ENCODE measurements at regions not wholly inside any gene's neighbourhood (a gene's known extent, or its start where the extent isn't known, plus 50 kb on each side); places are given as distances from the start of the nearest gene placed in this dataset.

DNA sequence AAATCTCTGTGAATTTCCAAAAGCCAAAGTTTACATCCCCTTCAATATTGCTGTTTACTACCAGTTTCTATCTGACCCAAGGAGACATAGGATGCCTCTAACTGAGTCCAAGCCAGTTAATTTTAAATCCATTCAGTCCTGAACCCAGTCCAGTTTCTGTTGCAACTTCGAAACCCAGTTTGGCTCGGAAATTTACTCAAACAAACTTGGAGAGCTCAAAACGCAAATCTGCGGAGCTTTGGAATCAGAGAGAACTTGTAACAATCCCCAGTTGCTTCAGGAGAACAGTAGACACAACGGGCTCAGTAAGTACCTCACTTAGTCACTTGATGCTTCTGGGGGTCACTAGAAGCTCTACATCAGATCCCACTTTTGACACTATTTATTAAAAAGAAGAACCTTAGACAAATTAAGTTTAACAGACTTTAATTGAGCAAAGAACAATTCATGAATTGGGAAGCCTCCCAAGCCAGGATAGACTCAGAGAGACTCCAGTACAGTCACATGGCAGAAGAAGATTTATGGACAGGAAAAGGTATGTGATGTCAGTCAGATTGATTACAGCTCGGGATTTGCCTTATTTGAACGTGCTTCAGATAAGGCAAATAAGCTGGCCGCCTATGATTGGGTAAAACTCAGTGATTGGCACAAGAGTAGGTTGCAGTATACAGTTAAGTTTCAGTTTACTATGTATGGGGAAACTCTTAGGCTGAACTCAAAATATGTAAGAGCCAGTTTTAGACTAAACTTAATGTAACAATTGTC is 118.0 kb downstream of the RFPL4B start:
- Histone ChIP-seq H3K27me3 (ENCODE audit: insufficient read depth) (no peaks in the 10 kb centered on the region), H3K4me2 (no peak overlapping the region), H3K36me3 (ENCODE audit: insufficient read depth) (no peaks in the 10 kb centered on the region), H3F3A (replicated peaks; ENCODE audit: low read depth) (no peaks in the 10 kb centered on the region), H3K79me2 (replicated peaks; ENCODE audit: insufficient read depth) (no peaks in the 10 kb centered on the region), H3K9me2 (ENCODE audit: insufficient read depth) (0 out of 2 replicates have a peak, but pooled peaks cover 3% of the 10 kb centered on the region), H3K4me3 (no peak overlapping the region), H2AFZ (no peak overlapping the region), H3K27ac (ENCODE audit: low read depth) (no peak overlapping the region), H4K20me1 (replicated peaks; ENCODE audit: insufficient read depth) (no peaks in the 10 kb centered on the region), H3K4me1 (ENCODE audit: insufficient read depth) (no peaks in the 10 kb centered on the region)
- Mint-ChIP-seq H3K9me3 (no peaks in the 10 kb centered on the region), H3K4me1 (no peaks in the 10 kb centered on the region), H3K36me3 (ENCODE audit: low read depth) (no peaks in the 10 kb centered on the region), H3K4me3 (no peak overlapping the region), H3K27ac (no peak overlapping the region), H3K27me3 (ENCODE audit: insufficient read depth, low read depth, poor library complexity) (no peaks in the 10 kb centered on the region)
- no peak for DNase-seq (ENCODE audit: low spot score)
- no peak for ATAC-seq
- TF ChIP-seq STAT1 (IDR thresholded peaks at IDR 0.05; ENCODE audit: unreplicated experiment) (no peak), EZH2 (IDR thresholded peaks at IDR 0.05; ENCODE audit: low read depth, unreplicated experiment) (no peak), NANOG (IDR thresholded peaks at IDR 0.05; ENCODE audit: borderline replicate concordance) (no peak), CREB1 (CRISPR knock-in tag; IDR thresholded peaks at IDR 0.05; ENCODE audit: low read depth) (no peak), JUNB (IDR thresholded peaks at IDR 0.05; ENCODE audit: unreplicated experiment) (no peak), POLR2AphosphoS5 (IDR thresholded peaks at IDR 0.05; ENCODE audit: low read depth) (no peak), ZNF114 (CRISPR knock-in tag; IDR thresholded peaks at IDR 0.05) (no peak), EZH2phosphoT487 (IDR thresholded peaks at IDR 0.05; ENCODE audit: unreplicated experiment) (no peak), ZNF331 (CRISPR knock-in tag; IDR thresholded peaks at IDR 0.05; ENCODE audit: low read depth) (no peak)
- TF ChIP-seq, protein P1, sequence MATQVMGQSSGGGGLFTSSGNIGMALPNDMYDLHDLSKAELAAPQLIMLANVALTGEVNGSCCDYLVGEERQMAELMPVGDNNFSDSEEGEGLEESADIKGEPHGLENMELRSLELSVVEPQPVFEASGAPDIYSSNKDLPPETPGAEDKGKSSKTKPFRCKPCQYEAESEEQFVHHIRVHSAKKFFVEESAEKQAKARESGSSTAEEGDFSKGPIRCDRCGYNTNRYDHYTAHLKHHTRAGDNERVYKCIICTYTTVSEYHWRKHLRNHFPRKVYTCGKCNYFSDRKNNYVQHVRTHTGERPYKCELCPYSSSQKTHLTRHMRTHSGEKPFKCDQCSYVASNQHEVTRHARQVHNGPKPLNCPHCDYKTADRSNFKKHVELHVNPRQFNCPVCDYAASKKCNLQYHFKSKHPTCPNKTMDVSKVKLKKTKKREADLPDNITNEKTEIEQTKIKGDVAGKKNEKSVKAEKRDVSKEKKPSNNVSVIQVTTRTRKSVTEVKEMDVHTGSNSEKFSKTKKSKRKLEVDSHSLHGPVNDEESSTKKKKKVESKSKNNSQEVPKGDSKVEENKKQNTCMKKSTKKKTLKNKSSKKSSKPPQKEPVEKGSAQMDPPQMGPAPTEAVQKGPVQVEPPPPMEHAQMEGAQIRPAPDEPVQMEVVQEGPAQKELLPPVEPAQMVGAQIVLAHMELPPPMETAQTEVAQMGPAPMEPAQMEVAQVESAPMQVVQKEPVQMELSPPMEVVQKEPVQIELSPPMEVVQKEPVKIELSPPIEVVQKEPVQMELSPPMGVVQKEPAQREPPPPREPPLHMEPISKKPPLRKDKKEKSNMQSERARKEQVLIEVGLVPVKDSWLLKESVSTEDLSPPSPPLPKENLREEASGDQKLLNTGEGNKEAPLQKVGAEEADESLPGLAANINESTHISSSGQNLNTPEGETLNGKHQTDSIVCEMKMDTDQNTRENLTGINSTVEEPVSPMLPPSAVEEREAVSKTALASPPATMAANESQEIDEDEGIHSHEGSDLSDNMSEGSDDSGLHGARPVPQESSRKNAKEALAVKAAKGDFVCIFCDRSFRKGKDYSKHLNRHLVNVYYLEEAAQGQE (IDR thresholded peaks at IDR 0.05; ENCODE audit: unreplicated experiment), result no peak
- TF ChIP-seq, protein P2, sequence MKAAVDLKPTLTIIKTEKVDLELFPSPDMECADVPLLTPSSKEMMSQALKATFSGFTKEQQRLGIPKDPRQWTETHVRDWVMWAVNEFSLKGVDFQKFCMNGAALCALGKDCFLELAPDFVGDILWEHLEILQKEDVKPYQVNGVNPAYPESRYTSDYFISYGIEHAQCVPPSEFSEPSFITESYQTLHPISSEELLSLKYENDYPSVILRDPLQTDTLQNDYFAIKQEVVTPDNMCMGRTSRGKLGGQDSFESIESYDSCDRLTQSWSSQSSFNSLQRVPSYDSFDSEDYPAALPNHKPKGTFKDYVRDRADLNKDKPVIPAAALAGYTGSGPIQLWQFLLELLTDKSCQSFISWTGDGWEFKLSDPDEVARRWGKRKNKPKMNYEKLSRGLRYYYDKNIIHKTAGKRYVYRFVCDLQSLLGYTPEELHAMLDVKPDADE (IDR thresholded peaks at IDR 0.05), result no peak
